Left cardiac atrium (tissue), 4 donors: ENCODE measurements at regions not wholly inside any gene's neighbourhood (a gene's known extent, or its start where the extent isn't known, plus 50 kb on each side); places are given as distances from the start of the nearest gene placed in this dataset.

Experiments
- ATAC-seq, 2 donors: fragments of 200-7000 bp; cut with Tn5 transposase; one replicate each; pipeline ENCODE4 v1.9.1; 2020; ENCODE audit warnings: mild to moderate bottlenecking in 2 of 2, moderate library complexity in 2 of 2
- DNase-seq: peaks from one replicate; pipeline ENCODE4 v3.0.0-alpha.2; 2020
- intact Hi-C, 2 donors: fragments of 100-400 bp; cut with DNase I; formaldehyde crosslinking; loops; one replicate each; pipeline versions ENCODE4 v1.14.1 to v1.15.1; 2022 to 2023
- donor health status: DM: no; HTN: yes; CAD: no.
- donor health status: DM: no; HTN: yes; CAD: no; lungs with severe emphysema.
- donor health status: DM: yes; HTN: yes; CAD: no.
- donor health status: Dilated cardiomyopathy.

GRCh38 chr2:66702301-66702700, 267.4 kb downstream of the MEIS1 start:
- ATAC-seq = no peak
- intact Hi-C loops = no loop called here
- DNase-seq = no peak

- intact Hi-C loops = no loop called here
- DNase-seq = no peak
- ATAC-seq = no peak
Measured at GRCh38 chr2:66704786-66705185, 269.9 kb downstream of the MEIS1 start.

DNA sequence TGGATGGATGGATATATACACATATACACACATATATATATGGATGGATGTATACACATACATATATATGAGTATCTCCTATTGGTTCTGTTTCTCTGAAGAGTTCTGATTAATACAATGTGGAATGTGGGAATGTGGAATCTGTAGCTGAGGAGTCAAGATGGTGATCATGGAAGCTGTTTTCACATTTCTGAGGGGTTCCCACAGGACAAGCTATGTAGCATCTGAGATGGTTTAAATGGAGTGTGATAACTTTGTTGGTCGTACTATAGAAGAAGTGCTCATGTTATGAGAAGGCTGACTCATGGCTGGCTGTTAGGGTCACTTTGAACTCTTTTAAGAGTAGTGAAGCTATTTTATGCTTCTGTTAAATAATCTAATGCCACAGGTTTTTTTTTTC, 279.7 kb downstream of the MEIS1 start:
- no peak for DNase-seq
- intact Hi-C loops = no loop called here
- no peak for ATAC-seq

DNA sequence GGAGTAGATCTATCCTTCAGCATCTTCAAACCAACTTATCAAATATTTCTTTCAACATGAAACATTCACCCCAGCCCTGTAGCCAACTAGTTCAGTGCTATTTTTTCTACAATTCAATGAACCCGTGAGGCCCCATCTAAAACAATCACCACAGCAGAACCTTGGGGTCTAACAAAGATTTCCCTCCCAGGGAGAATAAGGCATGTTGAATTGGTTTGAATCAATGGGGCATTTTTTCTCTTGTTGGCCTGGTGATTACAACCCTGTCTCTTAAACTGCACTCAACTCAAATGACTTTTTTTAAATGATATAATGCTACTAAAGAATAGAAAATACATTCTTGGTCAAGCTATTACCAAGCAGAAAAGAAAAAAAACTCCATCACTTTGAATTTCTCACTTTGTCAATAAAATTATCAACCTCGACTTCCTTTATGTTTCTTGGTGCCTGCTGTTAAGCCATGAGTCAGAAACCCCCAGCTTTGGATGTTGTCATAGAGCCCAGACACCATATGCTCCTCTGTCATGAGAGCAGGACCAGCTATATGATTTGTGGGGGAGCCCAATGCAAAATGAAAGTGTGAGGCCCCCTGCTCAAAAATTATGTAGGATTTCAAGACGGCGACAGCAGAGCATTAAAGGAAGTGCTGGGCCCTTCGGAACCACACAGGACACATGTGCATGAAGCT, 282.4 kb downstream of the MEIS1 start:
- ATAC-seq (no peak), DNase-seq (no peak)
- intact Hi-C loops = no loop called here

GRCh38 chr2:66717973-66718372, 283.0 kb downstream of the MEIS1 start:
- intact Hi-C loops = no loop called here
- DNase-seq (no peak), ATAC-seq (no peak)

GRCh38 chr2:66721776-66722175, 286.9 kb downstream of the MEIS1 start:
- intact Hi-C loops = no loop called here
- ATAC-seq (no peak), DNase-seq (no peak)

DNA sequence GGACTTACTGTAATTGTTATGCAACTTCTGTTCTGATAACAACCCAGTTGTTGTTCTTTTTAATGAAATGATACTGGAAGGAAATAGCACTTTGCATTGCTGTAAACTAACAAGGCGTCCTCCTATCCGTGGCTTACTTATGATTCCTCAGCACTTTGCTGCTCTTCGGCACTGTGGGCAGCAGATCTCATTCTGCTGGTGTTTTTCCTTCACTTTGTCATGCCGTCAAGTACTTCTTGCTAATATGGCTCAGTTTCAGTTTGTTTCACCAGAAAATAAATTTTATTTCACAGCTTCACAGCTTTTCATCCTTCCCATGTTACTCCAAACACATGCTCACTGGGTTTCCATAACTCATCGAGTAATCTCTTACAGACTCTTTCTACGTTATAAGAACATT, 289.3 kb downstream of the MEIS1 start:
- DNase-seq = no peak
- intact Hi-C loops = no loop called here
- ATAC-seq = no peak

DNA sequence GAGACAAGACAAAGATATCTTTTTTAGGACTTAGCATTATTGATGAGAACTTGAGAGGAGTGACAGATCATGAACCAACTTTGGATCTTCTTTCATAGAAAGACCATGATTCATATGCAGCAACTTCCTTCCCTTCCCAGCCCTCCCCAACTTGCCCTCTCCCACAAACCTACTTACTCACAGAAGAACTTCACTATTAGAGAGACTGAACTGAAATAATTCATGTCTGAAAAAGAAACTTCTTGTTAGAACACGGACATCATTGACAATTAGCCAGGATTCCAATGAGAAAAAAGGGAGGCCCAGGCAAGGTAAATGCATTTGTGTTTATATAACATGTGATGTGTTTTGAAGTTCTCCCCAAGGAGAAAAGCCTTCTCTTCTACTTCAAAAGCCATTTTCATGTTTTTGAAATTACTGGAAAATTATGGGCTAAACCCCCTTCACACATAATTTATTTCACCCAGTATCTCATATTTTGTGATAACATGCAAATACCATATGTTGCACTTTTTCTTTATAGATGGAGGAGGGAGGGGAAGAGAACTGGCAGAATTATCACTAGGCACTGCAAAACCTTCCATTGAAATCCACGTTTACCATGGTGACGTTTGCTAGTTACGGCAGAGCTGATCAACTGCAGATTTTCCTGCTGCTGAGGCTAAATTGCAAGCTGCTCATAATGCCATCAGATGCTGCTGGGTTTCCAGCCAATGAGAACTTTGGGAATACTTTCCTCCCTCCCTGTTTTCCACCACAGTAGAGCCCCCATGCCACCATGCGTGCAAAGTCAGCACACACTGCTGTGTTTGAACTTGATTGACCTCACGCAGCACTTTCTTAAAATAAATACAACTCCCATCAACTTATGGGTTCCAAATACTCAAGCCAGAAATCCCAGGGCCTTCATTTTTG, 294.7 kb downstream of the MEIS1 start:
- DNase-seq = no peak
- no peak for ATAC-seq
- intact Hi-C loops = no loop called here

DNA sequence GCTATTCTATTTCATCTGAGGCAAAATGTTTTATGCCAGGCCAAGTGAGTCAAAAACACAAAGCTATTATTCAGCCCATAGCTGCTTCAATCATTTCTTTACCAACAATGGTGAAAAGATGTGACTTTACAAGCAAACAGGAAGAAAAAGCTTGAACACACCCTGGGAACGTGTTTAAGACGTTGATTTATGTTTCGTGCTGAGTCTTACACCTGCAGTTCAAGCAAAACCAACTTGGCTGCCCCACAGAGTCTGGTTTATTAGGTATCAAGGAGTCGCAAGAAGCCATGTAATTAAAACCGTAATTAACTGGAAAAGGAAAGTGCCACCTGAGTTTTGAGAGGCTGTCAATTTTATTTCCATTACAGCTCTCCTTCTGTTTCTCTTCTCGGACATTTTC, 295.5 kb downstream of the MEIS1 start:
- DNase-seq = no peak
- ATAC-seq = no peak
- intact Hi-C loops = no loop called here

- ATAC-seq (no peak), DNase-seq (no peak)
- intact Hi-C loops = no loop called here
Measured at GRCh38 chr2:66733364-66733999, 298.6 kb downstream of the MEIS1 start.

GRCh38 chr2:66748939-66749338, 314.0 kb downstream of the MEIS1 start:
- intact Hi-C loops = no loop called here

GRCh38 chr2:66749566-66749965, 314.6 kb downstream of the MEIS1 start:
- intact Hi-C loops = no loop called here
- ATAC-seq (no peak), DNase-seq (no peak)

More at GRCh38 chr2:66748939-66749338, 314.0 kb downstream of the MEIS1 start:
- no peak for ATAC-seq
- no peak for DNase-seq

DNA sequence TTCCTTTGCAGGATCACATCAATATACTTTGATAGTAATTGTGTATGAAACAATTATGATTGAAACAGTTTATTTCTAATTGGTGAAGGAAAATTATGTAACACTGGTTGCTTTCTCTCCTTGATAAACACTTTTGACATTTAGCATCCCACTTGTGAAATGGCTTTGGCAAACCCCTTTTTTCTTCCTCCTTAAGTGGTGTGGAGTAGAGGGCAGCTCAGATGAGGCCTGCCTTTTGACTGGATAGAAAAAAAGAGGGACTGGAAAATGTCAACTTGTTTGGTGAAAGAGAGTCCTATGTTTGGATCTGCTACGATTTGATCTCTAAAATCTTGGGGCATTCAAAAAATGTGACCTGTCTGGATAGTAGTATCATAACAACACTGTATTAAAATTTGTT, 318.3 kb downstream of the MEIS1 start:
- DNase-seq (no peak), ATAC-seq (no peak)
- intact Hi-C loops = no loop called here

- intact Hi-C loops = no loop called here
- DNase-seq (no peak), ATAC-seq (no peak)
Measured at GRCh38 chr2:66753660-66754059, 318.7 kb downstream of the MEIS1 start.

DNA sequence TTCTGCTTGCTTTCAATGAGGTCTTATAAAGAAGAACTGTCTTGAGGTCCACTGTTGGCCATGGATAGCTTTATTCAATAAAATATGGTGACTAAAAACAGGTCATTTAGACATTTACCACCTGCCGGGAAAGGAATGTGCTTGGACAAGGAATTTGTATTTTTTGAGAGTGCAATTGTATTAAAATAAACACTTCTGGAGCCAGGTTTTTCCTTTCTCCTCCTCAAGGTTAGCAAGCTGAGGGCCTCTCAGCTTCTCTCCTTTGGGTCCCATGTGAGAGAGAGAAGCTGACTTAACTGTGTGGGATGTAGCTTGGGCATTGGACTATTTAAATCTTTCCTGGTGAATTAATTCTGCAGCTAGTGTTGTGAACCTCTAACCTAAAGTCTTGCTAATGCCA, 321.0 kb downstream of the MEIS1 start:
- intact Hi-C loops = no loop called here

DNA sequence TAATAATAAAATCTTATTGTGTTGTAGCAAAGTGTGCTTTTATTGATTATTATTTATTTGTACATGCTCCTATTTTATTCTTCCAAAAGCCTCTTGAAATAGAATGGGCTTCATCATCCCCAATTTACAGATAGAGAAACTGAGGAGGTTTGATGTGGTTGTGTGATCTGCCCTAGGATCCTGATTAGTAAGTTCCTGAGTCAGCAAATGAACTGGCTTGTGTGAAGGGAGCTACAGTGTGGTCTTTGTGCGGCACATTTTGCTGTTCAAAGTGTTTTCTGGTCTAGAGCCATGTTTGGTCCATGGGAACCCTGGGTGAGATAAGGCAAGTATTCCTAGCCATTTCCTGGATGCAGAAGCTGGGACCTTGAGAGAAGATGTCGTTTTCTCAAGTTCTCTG, 326.9 kb downstream of the MEIS1 start:
- ATAC-seq (no peak), DNase-seq (no peak)
- intact Hi-C loops = no loop called here

More for the DNA sequence above, 321.0 kb downstream of the MEIS1 start:
- ATAC-seq (no peak), DNase-seq (no peak)

GRCh38 chr2:66762761-66763160, 327.8 kb downstream of the MEIS1 start:
- intact Hi-C loops = no loop called here
- ATAC-seq = no peak

DNA sequence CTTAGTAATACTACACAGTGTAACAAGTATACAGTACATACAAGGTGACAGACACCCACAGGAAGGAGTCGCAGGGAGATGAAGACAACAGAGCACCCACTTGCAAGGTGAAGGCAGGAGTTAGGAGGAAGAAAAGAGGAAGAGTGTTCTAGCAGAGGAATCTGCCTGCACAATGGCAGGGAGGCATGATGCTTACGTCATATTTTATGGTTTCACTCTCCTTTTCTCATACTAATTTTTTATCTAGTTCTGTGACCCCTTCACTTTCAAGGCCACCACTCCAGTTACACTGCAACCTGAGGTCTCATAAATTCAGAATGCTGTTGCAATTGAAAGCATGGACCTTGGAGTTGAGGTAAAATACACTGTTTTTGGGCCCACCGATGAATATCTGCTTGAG, 331.7 kb downstream of the MEIS1 start:
- DNase-seq (no peak), ATAC-seq (no peak)
- intact Hi-C loops = no loop called here

More at GRCh38 chr2:66762761-66763160, 327.8 kb downstream of the MEIS1 start:
- no peak for DNase-seq

GRCh38 chr2:66771359-66771976, 336.5 kb downstream of the MEIS1 start:
- intact Hi-C loops = no loop called here
- DNase-seq = no peak
- ATAC-seq = no peak

- DNase-seq = no peak
- ATAC-seq = no peak
- intact Hi-C loops = no loop called here
Measured at GRCh38 chr2:66772618-66773017, 337.7 kb downstream of the MEIS1 start.
